ENCODE measurements at regions not wholly inside any gene's neighbourhood (a gene's known extent, or its start where the extent isn't known, plus 50 kb on each side); places are given as distances from the start of the nearest gene placed in this dataset.

DNA sequence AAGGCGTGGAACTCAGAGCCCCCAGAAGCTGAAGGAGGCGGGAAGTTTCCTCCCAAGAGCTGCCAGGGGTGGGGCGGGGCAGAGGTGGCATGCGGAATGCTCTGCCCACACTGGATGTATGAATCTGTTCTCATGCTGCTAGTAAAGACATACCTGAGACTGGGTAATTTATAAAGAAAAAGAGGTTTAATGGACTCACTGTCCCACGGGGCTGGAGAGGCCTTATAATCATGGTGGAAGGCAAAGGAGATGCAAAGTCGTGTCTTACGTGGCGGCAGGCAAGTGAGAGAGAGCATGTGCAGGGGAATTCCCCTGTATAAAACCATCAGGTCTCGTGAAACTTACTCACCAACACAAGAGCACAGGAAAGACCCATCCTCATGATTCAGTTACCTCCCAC is 57.6 kb downstream of the SMIM38 start:
- H3K4me1 ChIP-seq: no peaks in the 10 kb centered on the region
- H3K9me3 ChIP-seq: no peaks in the 10 kb centered on the region
- H3K36me3 ChIP-seq: no peaks in the 10 kb centered on the region
- H3K27me3 ChIP-seq: no peaks in the 10 kb centered on the region
- no peak overlapping the region for H3K27ac ChIP-seq
- no peak overlapping the region for H3K4me3 ChIP-seq
- intact Hi-C loops (cut with DNase I): no loop called here
- TF ChIP-seq, protein P1, sequence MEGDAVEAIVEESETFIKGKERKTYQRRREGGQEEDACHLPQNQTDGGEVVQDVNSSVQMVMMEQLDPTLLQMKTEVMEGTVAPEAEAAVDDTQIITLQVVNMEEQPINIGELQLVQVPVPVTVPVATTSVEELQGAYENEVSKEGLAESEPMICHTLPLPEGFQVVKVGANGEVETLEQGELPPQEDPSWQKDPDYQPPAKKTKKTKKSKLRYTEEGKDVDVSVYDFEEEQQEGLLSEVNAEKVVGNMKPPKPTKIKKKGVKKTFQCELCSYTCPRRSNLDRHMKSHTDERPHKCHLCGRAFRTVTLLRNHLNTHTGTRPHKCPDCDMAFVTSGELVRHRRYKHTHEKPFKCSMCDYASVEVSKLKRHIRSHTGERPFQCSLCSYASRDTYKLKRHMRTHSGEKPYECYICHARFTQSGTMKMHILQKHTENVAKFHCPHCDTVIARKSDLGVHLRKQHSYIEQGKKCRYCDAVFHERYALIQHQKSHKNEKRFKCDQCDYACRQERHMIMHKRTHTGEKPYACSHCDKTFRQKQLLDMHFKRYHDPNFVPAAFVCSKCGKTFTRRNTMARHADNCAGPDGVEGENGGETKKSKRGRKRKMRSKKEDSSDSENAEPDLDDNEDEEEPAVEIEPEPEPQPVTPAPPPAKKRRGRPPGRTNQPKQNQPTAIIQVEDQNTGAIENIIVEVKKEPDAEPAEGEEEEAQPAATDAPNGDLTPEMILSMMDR (IDR thresholded peaks at IDR 0.05): no peak
- no peak for DNase-seq
- H3K9ac ChIP-seq (ENCODE audit: low read depth in 2 of 2, low read length in 2 of 2): no peak overlapping the region

DNA sequence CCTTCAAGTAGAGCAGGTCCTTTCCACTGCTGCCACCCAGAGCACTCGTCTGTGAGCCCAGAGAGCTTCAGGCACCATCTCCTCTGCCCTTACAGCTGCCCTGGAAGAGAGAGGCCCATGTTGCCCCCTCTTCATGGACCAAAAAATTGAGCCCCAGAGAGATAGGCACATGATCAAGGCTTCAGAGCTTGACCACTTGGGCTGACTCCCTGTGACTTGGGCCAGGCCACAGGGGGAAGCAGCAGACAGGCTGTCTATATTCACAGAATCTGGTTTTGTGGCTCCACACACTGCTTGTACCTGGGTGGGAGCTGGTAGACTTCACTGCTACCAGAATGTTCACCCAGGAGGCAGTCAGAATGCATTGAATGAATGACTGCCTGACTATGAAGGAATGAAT is 58.2 kb downstream of the SMIM38 start:
- Histone ChIP-seq H3K27ac (no peak overlapping the region), H3K4me1 (no peaks in the 10 kb centered on the region), H3K4me3 (no peak overlapping the region), H3K9ac (ENCODE audit: low read depth in 2 of 2, low read length in 2 of 2) (no peak overlapping the region), H3K9me3 (no peaks in the 10 kb centered on the region), H3K36me3 (no peaks in the 10 kb centered on the region), H3K27me3 (no peaks in the 10 kb centered on the region)
- intact Hi-C loops (cut with DNase I): no loop called here
- TF ChIP-seq, protein P1 (IDR thresholded peaks at IDR 0.05): no peak
- DNase-seq: no peak

DNA sequence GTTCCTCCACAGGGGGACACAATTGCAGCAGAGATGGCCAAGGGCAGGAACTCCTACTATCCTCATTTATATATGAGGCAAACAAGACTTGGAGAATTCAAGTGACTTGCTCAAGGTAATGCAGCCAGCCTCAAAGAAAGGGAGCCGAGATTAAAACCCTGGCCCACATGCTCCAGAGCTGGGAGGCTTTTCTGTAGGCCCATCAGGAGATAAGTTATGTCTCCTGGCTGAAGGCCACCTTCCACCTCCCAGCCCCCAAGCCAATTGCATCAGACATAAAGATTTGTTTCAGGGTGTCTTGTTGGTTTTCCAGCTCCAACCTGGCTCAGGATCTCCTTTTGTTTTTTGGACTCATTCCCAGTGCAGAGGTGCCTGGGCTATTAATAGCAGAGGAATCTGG is 59.5 kb downstream of the SMIM38 start:
- H3K9ac ChIP-seq (ENCODE audit: low read depth in 2 of 2, low read length in 2 of 2): no peak overlapping the region
- H3K4me1 ChIP-seq: no peaks in the 10 kb centered on the region
- no peaks in the 10 kb centered on the region for H3K9me3 ChIP-seq
- no peaks in the 10 kb centered on the region for H3K27me3 ChIP-seq
- intact Hi-C loops (cut with DNase I): no loop called here
- no peak overlapping the region for H3K27ac ChIP-seq
- no peak for DNase-seq
- no peak overlapping the region for H3K4me3 ChIP-seq
- H3K36me3 ChIP-seq: no peaks in the 10 kb centered on the region
- TF ChIP-seq, protein P1 (IDR thresholded peaks at IDR 0.05): no peak

DNA sequence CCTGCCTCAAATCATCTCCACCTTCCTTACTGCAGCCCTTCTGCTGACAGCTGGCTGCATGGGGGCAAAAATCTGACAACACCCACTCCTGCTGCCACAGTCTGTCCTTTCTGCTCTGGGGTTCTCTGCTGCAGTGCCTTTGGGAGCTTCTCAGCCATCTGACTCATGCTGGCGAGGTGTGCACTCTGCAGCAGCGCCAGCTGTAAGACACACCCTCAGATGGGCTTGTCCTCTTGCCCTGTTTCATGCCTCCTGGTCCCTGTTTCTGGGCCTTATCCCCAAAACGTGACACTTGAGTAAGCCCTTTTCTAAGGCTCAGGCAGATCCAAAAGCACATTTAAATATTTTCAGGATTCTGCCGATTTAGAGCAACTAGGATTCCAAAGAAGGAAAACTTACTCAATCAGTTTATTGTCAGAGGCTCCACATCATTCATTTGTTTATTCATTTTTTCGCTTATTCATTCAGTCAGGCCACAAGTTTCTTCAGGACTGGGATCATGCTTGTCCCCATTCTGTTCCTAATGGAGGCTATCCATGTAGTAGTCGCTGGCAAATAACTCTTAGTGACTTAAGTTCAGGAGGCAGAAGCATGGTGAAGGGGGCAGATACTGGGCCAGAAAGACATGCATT is 60.2 kb downstream of the SMIM38 start:
- no peak overlapping the region for H3K27ac ChIP-seq
- H3K4me3 ChIP-seq: no peak overlapping the region
- H3K9ac ChIP-seq (ENCODE audit: low read depth in 2 of 2, low read length in 2 of 2): no peak overlapping the region
- no peaks in the 10 kb centered on the region for H3K9me3 ChIP-seq
- H3K27me3 ChIP-seq: no peaks in the 10 kb centered on the region
- no peaks in the 10 kb centered on the region for H3K36me3 ChIP-seq
- TF ChIP-seq, protein P1 (IDR thresholded peaks at IDR 0.05): no peak
- intact Hi-C loops (cut with DNase I): no loop called here
- no peak for DNase-seq
- H3K4me1 ChIP-seq: no peaks in the 10 kb centered on the region

DNA sequence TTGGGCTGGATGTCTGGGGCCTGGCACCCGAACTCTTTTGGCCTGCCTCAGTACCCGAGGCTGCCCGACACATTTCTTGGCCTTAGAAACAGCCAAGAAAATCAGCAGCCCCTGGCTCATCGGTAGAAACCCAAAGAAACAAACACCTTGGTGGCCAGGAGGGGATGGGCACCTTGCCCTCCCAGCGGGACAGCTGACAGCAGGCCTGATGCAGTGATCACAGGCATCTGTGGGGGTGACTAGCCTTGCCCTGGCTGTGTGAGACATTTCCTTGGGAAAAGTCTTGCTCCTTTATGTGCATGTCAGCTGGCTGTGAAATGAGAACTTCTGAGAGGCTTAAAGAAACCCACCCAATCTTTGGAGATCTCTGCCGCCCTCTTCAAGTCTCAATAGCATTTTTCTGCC is 60.9 kb downstream of the SMIM38 start:
- Histone ChIP-seq H3K27me3 (no peaks in the 10 kb centered on the region), H3K4me1 (no peaks in the 10 kb centered on the region), H3K9ac (ENCODE audit: low read depth in 2 of 2, low read length in 2 of 2) (no peak overlapping the region), H3K36me3 (no peaks in the 10 kb centered on the region), H3K4me3 (no peak overlapping the region), H3K27ac (no peak overlapping the region), H3K9me3 (no peaks in the 10 kb centered on the region)
- TF ChIP-seq, protein P1 (IDR thresholded peaks at IDR 0.05): no peak
- no peak for DNase-seq
- intact Hi-C loops (cut with DNase I): no loop called here

All from colonic mucosa (tissue), 4 donors.